ENCODE measurements at regions not wholly inside any gene's neighbourhood (a gene's known extent, or its start where the extent isn't known, plus 50 kb on each side); places are given as distances from the start of the nearest gene placed in this dataset.
"Not testable (repeated sequence)": the region's sequence is repeated elsewhere in the genome, so short reads cannot be mapped to it uniquely, and the experiment has no call there.

DNA sequence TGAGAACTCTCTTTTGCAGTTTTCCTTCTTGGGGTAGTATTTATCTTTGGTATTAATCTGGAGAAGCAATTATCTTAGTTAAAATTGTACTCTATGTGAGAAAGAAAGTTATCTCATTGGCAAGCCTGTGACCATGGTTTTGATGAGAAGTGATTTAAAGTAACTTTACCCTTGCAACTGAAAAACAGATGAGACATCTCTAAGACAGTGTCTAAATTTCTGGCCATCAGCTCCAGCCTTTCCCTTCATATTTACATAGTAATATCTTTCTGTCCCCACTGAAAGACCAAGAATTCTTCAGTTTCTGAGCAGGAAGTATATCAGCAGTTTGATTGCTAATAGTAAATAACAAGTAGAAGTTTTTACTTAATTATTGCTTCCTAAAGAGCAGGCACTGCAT is 386.1 kb upstream of the SYNCRIP start:
- TF ChIP-seq, protein P1, sequence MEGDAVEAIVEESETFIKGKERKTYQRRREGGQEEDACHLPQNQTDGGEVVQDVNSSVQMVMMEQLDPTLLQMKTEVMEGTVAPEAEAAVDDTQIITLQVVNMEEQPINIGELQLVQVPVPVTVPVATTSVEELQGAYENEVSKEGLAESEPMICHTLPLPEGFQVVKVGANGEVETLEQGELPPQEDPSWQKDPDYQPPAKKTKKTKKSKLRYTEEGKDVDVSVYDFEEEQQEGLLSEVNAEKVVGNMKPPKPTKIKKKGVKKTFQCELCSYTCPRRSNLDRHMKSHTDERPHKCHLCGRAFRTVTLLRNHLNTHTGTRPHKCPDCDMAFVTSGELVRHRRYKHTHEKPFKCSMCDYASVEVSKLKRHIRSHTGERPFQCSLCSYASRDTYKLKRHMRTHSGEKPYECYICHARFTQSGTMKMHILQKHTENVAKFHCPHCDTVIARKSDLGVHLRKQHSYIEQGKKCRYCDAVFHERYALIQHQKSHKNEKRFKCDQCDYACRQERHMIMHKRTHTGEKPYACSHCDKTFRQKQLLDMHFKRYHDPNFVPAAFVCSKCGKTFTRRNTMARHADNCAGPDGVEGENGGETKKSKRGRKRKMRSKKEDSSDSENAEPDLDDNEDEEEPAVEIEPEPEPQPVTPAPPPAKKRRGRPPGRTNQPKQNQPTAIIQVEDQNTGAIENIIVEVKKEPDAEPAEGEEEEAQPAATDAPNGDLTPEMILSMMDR (IDR thresholded peaks at IDR 0.05; ENCODE audit: control insufficient read depth, insufficient read depth, low read depth, low read length, missing control alignments), result no peak
- DNase-seq (ENCODE audit: low read depth), result no peak
- H3K4me3 ChIP-seq (ENCODE audit: control insufficient read depth, low read depth, low read length), result no peak overlapping the region

DNA sequence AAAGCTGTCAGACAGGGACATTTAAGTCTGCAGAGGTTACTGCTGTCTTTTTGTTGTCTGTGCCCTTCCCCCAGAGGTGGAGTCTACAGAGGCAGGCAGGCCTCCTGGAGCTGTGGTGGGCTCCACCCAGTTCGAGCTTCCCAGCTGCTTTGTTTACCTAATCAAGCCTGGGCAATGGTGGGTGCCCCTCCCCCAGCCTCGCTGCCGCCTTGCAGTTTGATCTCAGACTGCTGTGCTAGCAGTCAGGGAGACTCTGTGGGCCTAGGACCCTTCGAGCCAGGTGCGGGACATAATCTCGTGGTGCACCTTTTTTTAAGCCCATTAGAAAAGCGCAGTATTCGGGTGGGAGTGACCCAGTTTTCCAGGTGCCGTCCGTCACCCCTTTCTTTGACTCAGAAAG is 384.2 kb upstream of the SYNCRIP start:
- not testable (repeated sequence) for DNase-seq (ENCODE audit: low read depth); H3K4me3 ChIP-seq (ENCODE audit: control insufficient read depth, low read depth, low read length)

DNA sequence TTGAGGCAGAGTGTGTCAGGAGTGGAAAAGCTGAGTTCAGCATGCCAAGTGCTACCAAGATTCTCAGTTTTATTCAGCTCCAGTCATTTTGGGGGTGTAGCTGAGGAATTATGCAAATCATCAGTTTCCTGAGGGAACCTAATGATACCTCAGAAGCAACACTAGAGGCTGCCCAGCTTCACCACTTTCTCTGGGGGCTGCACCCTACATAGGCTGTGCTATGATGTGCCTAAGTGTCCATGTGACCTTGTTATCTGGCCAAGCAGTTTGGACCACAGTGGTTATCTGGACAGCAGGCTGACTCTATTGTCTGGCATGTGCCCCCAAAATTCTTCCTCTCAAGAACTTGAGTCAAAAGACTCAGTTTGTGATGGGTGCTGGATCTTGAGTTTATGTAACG is 374.6 kb upstream of the SYNCRIP start:
- no peak overlapping the region for H3K4me3 ChIP-seq (ENCODE audit: control insufficient read depth, low read depth, low read length)
- no peak for DNase-seq (ENCODE audit: low read depth)
- TF ChIP-seq, protein P1 (IDR thresholded peaks at IDR 0.05; ENCODE audit: control insufficient read depth, insufficient read depth, low read depth, low read length, missing control alignments), result no peak

DNA sequence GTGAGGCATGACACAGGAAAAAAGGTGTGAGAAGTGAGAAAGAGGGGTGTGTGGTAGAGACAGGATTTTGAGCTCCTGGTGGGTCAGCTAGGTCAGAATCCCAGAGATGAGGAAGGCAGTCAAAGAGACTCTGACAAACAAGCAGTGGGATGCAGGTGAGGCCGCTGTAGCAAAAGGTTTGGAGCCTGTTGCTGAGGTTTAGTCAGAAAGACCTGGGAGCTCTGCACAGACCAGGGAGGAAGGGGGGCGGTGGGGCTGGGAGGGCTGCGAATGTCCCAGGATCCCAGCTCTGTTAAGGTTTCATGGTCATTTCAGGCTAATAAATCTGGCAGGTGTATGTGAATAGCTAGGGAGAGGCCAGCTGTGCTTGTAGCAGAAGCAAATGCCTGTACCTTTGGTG is 373.9 kb upstream of the SYNCRIP start:
- DNase-seq (ENCODE audit: low read depth), result no peak
- TF ChIP-seq, protein P1 (IDR thresholded peaks at IDR 0.05; ENCODE audit: control insufficient read depth, insufficient read depth, low read depth, low read length, missing control alignments), result no peak
- no peak overlapping the region for H3K4me3 ChIP-seq (ENCODE audit: control insufficient read depth, low read depth, low read length)

- TF ChIP-seq, protein P1 (IDR thresholded peaks at IDR 0.05; ENCODE audit: control insufficient read depth, insufficient read depth, low read depth, low read length, missing control alignments), result no peak
- DNase-seq (ENCODE audit: low read depth), result no peak
- H3K4me3 ChIP-seq (ENCODE audit: control insufficient read depth, low read depth, low read length), result no peak overlapping the region
Measured at GRCh38 chr6:86016077-86016476, 373.4 kb upstream of the SYNCRIP start.

GRCh38 chr6:86012991-86013390 is 370.3 kb upstream of the SYNCRIP start:
- DNase-seq (ENCODE audit: low read depth), result not testable (repeated sequence)

GRCh38 chr6:86010915-86011786 is 368.5 kb upstream of the SYNCRIP start:
- DNase-seq (ENCODE audit: low read depth), result no peak
- no peak overlapping the region for H3K4me3 ChIP-seq (ENCODE audit: control insufficient read depth, low read depth, low read length)
- TF ChIP-seq, protein P1 (IDR thresholded peaks at IDR 0.05; ENCODE audit: control insufficient read depth, insufficient read depth, low read depth, low read length, missing control alignments), result no peak

More at GRCh38 chr6:86012991-86013390, 370.3 kb upstream of the SYNCRIP start:
- H3K4me3 ChIP-seq (ENCODE audit: control insufficient read depth, low read depth, low read length), result not testable (repeated sequence)

Data from AG09309 (cell line).